ENCODE measurements at regions not wholly inside any gene's neighbourhood (a gene's known extent, or its start where the extent isn't known, plus 50 kb on each side); places are given as distances from the start of the nearest gene placed in this dataset.

- Histone ChIP-seq H3K36me3 (no peaks in the 10 kb centered on the region), H3K4me3 (no peak overlapping the region), H3K4me1 (no peaks in the 10 kb centered on the region), H3K27me3 (no peaks in the 10 kb centered on the region), H3K27ac (no peak overlapping the region), H3K9me3 (no peaks in the 10 kb centered on the region)
- no peak for DNase-seq
- intact Hi-C loops (cut with DNase I; ENCODE audit: low total_unique reads) = no loop called here
- TF ChIP-seq CTCF (IDR thresholded peaks at IDR 0.05) = no peak
These were observed 291.3 kb downstream of the OGFRL1 start for GRCh38 chr6:71579902-71580301.

- no peak overlapping the region for H3K4me3 ChIP-seq
- no peaks in the 10 kb centered on the region for H3K36me3 ChIP-seq
- DNase-seq = no peak
- H3K27ac ChIP-seq = no peak overlapping the region
- no peak for TF ChIP-seq CTCF (IDR thresholded peaks at IDR 0.05)
- H3K27me3 ChIP-seq = no peaks in the 10 kb centered on the region
- H3K9me3 ChIP-seq = no peaks in the 10 kb centered on the region
- intact Hi-C loops (cut with DNase I; ENCODE audit: low total_unique reads) = no loop called here
- no peaks in the 10 kb centered on the region for H3K4me1 ChIP-seq
These were observed 294.2 kb downstream of the OGFRL1 start for GRCh38 chr6:71582820-71583219.

- H3K9me3 ChIP-seq = no peaks in the 10 kb centered on the region
- no peak for DNase-seq
- no peaks in the 10 kb centered on the region for H3K27me3 ChIP-seq
- no peak overlapping the region for H3K27ac ChIP-seq
- H3K4me3 ChIP-seq = no peak overlapping the region
- no peak for TF ChIP-seq CTCF (IDR thresholded peaks at IDR 0.05)
- H3K4me1 ChIP-seq = no peaks in the 10 kb centered on the region
- H3K36me3 ChIP-seq = no peaks in the 10 kb centered on the region
- intact Hi-C loops (cut with DNase I; ENCODE audit: low total_unique reads) = no loop called here
These were observed 296.3 kb downstream of the OGFRL1 start for GRCh38 chr6:71584712-71585436.

GRCh38 chr6:71585472-71585871 is 296.9 kb downstream of the OGFRL1 start:
- Histone ChIP-seq H3K27ac (no peak overlapping the region), H3K36me3 (no peaks in the 10 kb centered on the region), H3K4me3 (no peak overlapping the region), H3K4me1 (no peaks in the 10 kb centered on the region), H3K9me3 (no peaks in the 10 kb centered on the region), H3K27me3 (no peaks in the 10 kb centered on the region)
- intact Hi-C loops (cut with DNase I; ENCODE audit: low total_unique reads) = no loop called here
- TF ChIP-seq CTCF (IDR thresholded peaks at IDR 0.05) = no peak
- peak in 1 of 2 donors; percentile 66 for DNase-seq

GRCh38 chr6:71588490-71588889 is 297.9 kb upstream of the RIMS1 start:
- intact Hi-C loops (cut with DNase I; ENCODE audit: low total_unique reads) = no loop called here
- Histone ChIP-seq H3K27ac (no peak overlapping the region), H3K27me3 (no peaks in the 10 kb centered on the region), H3K4me3 (no peak overlapping the region), H3K9me3 (no peaks in the 10 kb centered on the region), H3K4me1 (no peaks in the 10 kb centered on the region), H3K36me3 (no peaks in the 10 kb centered on the region)
- no peak for DNase-seq
- no peak for TF ChIP-seq CTCF (IDR thresholded peaks at IDR 0.05)

- no peak overlapping the region for H3K27ac ChIP-seq
- DNase-seq = no peak
- H3K36me3 ChIP-seq = no peaks in the 10 kb centered on the region
- H3K4me1 ChIP-seq = no peaks in the 10 kb centered on the region
- H3K9me3 ChIP-seq = no peaks in the 10 kb centered on the region
- TF ChIP-seq CTCF (IDR thresholded peaks at IDR 0.05) = no peak
- H3K4me3 ChIP-seq = no peak overlapping the region
- no peaks in the 10 kb centered on the region for H3K27me3 ChIP-seq
- intact Hi-C loops (cut with DNase I; ENCODE audit: low total_unique reads) = no loop called here
These were observed 297.1 kb upstream of the RIMS1 start for GRCh38 chr6:71589254-71589653.

Measured in tibial artery (tissue), 4 donors.